ENCODE measurements at regions not wholly inside any gene's neighbourhood (a gene's known extent, or its start where the extent isn't known, plus 50 kb on each side); places are given as distances from the start of the nearest gene placed in this dataset.

DNA sequence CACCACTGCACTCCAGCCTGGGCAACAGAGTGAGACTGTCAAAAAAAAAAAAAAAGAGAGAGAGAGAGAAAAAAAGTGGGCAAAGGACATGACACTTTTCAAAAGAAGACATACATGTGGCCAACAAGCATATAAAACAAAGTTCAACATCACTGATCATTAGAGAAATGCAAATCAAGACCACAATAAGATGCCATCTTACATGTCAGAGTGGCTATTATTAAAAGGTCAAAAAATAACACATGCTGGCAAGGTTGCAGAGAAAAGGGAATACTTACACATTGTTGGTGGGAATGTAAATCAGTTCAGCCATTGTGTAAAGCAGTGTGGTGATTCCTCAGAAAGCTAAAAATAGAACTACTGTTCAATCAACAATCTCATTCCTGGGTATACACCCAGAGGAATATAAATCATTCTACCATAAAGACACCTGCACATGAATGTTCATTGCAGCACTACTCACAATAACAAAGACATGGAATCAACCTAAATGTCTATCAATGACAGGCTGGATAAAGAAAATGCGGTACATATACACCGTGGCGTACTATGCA is 94.9 kb upstream of the TRIM2 start:
- no peak for DNase-seq

DNA sequence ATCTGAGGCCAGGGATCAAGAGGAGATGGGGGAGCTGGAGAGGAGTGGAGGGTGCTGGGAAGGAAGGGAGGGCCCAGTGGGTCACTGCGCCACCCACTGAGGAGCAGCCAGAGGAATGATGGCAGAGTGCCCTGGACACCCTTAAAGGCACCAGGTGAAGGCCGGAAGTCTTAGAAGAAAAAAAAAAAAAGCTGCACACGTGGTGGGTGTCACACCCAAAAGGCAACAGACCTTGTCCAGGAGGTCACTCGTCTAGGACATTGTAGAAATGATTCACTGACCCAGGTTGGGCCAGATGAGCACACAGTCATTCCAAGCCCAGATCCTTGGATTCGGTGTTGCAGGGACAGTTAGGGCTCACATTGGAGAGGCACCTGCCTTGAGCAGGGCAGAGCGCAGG is 93.5 kb upstream of the TRIM2 start:
- no peak for DNase-seq

DNA sequence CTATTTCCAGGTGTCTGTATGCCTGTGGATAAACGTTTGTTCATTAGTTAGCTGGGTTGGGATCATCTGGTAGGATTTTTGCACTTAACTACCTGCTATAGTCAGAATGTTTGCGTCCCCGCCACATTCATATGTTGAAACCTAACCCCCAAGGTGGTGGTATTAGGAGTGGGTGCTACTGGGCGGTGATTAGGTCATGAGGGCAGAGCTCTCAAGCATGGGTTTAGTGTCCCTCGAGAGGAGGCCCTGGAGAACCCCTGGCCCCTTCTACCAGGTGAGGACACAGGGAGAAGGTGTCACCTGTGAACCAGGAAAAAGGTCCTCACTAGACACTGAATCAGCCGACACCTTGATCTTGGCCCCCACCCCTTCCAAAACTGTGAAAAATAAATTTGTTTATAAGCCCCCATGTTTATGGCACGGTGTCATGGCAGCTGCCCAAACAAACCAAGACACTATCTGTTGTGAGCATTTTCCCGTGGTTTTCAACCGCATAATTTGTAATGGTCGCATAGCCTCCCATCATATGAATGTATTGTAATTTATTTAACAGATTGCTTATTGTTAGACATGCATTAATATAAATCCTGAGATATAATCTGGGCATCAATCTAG is 92.7 kb upstream of the TRIM2 start:
- DNase-seq: no peak

DNA sequence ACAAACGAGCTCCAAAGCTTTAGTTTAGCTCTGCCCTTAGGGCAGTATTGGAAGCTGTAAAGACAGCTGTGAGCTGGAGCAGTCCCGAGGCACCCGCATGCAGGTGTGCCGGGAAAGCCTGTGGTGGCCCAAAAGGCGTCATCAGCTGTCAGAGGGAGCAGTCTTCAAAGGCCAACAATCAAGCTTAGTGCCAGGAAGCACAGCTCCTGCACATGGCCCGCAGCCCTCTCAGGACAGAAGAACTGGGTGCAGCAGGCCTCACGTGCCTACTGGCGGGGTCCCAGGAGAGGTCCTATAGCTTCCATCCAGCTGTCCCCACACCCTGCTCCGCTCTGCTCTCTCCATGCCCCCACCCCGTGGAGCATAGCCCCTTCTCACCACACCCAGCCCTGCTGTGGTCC is 92.2 kb upstream of the TRIM2 start:
- DNase-seq: no peak

DNA sequence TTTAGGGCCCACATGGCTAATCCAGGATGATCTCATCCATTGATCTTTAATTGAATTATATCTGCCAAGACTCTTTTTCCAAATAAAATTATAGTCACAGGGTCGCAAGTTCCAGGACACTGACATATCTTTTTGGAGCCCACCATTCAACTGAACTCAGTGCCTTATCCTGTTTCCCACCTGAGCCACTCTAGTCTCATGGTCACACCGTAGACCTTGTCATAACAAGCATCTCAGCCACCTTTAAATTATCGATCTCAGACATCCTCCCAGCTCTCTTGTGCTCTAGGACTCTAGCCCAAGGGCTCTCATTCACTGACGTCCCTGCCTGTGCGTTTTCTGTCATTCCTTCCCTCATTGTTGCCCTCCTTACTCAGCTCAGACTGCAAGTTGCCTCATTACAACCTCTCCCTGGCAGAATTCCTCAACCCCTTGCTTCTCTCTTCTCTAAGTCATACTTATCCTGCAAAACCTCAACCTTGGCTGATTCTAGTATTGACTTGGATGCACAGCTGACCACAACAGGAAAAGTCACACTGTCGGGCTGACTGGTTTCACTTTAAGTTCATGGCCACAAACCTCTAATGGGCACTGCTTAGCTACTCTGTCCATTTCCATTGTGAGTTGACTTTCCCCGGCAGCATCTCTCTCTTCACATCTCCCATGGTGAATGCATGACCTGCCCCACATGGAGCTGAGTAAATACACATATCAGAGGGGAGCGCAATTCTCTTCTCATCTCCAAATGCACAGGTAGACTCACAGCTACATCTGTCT is 91.0 kb upstream of the TRIM2 start:
- no peak for DNase-seq

DNA sequence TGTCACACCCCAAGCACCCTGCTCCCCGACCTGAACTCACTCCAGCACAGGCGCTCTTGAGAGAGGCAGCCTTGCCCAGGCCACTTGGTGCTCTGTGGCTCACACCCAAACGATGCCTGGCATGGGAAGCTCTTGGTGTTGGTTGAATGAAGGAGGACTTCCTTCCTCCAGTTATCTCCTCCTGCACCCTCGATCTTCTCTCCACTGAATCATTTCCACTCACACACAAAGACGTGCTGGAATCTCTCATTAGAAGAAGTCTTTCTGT is 90.5 kb upstream of the TRIM2 start:
- DNase-seq: no peak

DNA sequence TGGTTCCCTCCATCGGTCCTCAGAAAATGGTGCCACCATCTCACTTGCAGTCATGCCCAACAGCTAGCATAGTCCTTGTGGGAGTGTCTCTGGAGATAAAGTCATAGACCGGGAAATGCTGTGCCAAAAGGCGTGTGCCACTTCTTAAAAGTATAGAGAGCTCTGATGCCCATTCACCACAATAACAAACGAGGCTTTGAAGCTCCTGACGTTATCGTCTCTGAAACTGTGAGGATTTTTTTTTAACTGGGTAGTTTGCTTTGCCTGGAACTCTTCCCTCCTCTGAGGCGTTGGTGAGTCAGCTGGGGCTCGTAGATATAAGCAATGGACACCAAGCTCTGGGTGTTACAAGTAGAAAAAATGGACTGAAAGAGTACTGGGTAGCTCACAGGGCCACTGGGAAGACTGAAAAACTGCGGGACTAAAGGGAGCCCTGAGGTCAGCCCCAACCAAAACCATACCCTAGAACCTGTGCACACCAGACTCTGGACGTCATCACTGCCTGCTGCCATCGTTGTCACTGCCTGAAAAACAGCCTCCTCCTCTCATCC is 89.4 kb upstream of the TRIM2 start:
- peak; percentile 13 for DNase-seq

DNA sequence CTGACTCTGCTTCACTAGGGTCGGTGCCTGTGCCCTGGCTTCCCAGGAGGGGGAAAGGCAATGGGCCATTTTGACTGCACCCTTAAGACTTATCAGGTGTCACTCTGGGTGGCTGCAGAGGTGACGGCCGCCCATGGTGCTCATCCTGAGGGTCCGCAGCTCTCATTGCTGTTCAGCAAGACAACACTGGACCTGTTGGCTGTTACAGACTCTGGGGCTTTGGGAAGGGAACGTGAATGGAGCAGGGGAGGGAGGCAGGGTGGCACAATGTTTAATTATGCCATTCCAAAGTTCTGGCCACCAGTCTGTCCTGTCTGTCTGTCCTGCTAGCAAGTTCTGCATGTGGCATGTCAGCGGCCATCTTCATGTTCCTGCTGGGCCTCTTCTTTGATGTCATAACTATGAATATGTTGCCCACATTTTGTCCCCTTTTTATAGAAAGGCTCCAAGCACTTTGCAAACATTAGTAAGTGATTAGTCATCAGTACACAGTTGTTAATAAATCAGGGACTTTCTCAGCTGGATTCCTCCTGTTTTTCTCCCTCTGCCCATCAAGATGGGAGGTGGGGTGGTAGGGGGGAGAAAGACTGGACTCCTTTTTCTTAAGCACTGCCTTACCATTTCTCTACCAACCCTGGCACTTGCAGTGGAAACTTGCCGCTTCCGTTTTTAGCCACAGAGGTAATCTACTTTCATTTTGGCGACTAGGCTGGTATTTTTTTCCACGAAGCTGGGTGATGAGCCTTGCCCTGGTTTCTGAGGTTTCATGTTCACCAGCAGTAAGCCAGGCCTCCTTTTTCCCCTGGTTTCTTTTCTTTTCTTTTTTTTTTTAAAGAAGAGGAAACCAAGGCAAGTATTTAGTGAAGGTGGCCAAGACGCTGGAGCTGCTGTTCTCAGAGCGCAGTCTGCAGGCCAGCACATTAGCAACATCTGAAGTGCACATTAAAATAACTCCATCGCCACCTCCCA is 88.6 kb upstream of the TRIM2 start:
- DNase-seq: no peak

DNA sequence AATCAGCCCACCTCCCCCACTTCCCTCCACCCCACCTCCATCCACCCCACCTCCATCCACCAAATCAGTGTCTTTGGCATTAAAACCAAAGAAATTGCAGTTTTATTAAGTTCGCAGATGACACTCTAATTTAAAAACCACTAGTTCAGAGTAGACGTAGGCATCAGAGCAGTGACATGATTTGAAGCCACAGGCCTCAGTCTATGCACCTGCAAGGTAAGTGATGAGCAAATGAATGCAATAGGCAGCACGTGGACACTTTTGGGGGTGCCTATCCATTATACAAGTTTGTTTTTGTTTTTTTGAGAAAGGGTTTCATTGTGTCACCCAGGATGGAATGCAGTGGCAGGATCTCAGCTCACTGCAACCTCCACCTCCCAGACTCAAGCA is 88.0 kb upstream of the TRIM2 start:
- DNase-seq: no peak

DNA sequence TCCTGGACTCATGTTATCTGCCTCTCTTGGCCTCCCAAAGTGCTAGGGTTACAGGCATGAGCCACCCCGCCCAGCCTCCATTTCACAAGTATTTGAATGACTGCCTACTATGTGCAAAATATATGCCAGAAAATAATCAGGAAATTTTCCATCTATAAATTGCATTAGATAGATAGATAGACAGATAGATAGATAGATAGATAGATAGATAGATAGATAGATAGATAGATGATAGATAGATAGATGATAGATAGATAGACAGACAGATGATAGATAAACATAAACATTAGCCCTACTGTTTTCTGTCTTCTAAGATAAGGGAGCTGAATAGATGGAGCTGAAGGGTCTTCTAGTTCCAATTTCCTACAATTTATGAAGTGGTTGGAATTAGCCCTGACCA is 87.4 kb upstream of the TRIM2 start:
- no peak for DNase-seq

DNA sequence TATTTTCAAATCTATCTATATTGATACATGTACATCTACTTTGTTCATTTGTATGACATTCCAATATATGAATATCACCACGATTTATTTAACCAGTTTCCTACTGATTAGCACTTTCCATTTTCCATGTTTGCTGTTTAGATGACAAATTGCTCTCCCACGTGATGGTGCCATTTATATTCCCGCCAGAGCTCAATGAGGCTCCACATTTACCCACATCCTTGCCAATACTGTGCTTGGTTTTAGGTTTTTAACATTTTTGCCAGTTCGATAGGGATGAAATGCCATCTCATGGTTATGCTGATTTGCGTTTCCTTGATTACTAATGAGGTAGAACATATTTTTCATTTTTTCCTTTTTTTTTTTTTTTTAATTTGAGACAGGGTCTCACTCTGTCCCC is 86.7 kb upstream of the TRIM2 start:
- DNase-seq: no peak

DNA sequence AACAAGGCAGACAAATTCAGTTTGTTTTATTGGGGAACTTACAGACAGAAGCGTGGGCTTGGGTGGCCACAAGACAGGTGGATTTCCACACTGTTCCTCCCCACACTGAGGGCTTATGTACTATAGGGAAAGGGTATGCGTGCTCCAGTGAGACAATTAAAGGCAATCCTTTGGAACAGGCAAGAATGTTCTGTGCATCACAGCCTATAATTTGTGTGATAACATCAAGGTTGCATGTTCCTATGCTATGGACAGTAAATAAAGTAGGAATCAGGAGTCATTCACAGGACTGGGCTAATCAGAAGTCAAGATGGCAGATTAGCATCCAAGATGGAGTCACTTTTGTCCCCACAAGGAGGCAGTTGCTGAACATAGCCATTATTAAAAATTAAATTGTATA is 84.6 kb upstream of the TRIM2 start:
- DNase-seq: no peak

DNA sequence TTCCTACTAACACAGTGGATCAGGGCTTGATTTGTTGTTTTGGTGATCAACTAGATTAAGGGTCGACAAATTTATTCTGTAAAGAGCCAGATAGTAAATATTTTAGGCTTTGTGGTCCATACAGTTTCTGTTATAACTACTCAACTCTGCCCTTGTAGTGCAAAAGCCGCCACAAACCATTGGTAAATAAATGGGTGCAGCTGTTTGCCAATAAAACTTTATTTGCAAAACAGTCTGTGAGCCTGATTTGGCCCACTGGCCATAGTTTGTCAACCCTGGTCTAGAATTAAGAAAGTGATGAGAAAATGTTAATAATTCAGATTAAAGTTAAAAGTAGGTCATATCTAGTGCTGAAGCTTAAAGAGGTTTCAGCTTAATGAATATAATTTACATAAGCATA is 84.0 kb upstream of the TRIM2 start:
- DNase-seq: no peak

DNA sequence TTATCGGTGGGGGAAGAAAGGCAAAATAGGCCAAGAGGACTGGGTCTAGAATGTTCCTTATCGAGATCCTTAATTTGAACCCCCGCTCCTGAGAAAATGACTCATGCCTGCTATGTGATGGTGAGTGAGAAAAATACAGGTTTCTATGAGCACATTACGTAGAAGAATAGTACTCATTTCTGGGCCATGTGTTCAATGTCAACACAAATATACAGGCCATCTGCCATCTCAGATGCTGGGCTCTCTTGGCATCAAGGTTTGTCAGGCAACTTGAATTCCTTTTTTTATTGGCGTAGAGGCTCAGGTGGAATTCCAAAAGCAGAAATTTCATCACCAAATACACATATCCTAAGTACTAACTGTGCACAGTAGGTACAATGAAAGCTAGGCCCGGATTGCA is 81.4 kb upstream of the TRIM2 start:
- DNase-seq: no peak

DNA sequence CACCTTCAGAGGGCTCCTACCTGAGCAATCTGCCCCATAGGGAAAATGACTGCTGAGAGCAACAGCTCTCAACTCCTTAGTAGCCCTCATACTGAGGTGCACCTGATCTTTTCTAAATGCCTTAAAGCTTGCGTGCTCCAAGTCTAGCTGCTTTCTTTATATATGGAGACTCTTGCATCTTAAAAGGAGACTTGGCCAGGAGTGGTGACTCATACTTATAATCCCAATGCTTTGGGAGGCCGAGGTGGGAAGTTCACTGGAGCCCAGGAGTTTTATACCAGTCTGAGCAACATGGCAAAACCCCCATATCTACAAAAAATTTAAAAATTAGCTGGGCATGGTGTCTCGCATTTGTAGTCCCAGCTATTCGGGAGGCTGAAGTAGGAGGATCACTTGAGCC is 78.1 kb upstream of the TRIM2 start:
- DNase-seq: no peak

DNA sequence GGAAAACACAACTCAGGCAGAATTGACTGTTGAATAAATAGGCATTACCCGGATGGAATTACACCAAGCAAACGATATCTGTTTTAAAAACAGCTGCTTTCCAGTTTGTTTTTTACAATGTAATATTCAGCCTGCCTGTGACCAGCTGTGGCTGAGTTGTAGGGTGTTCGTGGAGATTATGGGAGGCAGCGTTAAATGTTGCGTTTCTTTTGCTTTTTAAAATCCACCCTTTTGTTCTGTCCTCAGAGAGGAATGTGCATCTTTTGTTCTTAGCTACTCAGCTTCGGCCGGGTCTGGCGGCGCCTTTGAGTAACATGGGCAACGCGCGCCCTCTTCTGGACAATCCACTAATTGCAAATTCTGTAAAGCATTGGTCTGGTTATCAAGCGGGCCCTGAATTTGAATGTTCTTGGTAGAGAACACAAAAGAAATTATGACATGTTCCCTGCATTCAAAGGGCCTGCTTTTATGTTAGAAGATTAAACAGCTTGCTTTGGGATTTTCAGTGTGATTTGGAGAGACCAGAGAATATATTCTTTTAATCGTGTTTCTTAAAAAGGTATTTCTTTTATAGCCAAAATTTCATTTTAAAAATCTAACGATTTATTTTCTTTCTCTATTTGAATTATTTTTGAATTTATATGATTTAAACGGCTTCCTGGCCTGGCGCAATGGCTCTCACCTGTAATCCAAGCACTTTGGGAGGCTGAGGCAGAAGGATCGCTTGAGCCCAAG is 76.3 kb upstream of the TRIM2 start:
- peak; percentile 54 for DNase-seq

DNA sequence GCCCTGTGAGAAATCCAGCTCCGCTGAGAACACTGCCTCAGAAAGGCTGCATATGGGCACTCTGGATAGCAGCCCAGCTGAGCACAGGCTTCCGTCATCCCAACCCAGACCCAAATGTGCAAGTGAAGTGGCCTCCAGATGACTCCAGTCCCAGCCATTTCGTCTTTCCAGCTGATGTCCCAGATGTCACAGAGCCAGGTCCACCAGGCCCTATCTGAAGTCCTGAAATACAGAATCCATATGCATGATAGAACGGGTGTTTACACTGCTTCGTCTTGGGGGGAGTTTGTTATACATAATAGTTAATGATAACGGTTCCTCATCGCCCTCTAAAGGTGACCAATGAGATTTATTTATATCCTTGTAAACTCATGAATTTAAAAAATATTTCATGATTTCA is 72.6 kb upstream of the TRIM2 start:
- no peak for DNase-seq

DNA sequence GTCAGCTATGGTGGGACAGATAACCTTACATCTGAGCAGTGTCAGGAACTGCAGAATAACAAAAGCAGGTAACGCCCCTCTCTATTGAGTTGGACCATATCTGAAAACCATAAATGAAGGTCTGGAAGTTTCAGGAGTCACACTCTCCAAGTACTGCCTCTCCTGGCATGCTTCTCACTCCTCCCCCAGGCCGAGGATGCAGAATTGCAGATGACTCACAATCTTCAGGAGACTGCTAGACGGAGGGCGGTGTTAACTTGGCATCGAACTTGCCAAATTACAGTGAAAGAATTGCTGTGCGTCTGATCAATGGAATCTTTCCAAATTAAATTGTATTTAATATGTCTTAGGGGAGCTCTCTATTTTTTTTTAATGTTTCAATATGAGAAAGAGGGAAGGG is 67.1 kb upstream of the TRIM2 start:
- DNase-seq: peak; percentile 85

DNA sequence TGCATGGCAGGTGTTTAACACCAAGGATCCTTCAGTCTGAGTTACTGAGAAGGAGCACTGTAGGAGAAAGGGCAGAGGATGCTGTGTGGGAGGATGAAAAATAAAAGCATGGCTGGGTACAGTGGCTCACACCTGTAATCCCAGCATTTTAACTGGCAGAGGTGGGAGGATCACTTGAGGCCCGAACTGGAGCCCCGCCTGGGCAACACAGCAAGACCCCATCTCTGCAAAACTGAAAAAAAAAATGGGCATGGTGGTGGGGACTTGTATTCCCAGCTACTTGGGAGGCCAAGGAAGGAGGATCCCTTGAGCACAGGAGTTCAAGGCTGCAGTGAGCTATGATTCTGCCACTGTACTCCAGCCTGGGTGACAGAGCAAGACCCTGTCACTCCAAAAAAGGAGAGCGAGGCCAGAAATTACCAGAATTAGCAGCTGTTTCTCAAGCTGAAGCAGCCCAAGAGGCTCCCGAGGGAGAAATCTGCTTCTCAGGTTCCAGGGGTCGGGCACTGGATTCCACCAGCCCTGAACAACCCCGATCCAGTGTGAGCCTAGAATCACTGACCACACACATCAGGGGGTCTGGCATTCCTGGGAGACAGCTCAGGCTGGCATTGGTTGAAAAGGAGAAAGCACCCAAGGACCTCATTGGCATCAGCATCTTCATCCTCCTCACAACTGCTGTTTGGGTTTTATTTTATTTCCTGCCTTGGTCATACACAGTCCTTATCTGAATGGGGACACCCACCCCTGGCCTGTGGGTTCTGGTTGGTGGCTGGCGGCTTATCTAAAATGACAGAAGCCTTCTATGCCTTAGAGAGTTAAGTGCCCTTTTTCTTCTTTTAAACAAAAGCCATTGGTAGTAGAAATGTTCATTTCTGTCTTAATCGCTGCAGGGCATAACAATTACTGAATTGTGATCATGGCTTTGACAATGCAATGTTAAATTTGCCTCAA is 66.3 kb upstream of the TRIM2 start:
- no peak for DNase-seq

DNA sequence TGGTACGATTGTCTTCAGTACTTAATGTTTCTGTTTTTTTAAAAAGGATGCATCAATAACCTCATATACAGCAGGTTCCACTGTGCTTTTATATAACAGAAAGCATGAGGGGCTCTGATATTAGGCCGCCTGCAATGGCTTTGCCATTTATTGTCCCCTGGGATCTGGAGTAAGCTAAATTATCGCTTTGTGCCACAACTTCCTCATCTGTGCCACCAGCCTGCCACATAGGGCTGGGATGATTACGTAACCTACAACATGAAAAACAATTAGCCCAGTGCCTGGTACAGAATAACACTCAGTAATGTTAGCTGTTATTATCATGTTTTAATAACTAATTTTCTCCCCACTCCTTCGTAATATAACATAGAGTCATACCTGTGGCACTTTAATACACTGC is 65.5 kb upstream of the TRIM2 start:
- DNase-seq: no peak

DNA sequence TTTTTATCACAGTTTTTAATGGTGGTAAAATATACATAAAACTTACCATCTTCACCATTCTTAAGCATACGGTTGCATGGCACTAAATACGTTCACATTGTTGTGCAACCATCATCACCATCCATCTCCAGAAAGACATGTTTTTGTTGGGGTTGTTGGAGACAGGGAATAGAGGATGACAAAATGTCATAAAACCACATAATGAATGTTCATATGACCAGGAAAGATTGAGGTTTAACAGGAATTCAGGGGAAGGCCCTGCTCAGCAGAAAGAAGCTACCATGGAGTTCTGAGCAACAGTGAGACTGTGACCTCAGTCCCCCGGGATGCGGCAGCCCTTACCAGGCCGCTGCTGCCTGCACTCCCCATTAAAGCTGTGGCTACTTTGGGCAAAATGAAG is 63.9 kb upstream of the TRIM2 start:
- DNase-seq: no peak

DNA sequence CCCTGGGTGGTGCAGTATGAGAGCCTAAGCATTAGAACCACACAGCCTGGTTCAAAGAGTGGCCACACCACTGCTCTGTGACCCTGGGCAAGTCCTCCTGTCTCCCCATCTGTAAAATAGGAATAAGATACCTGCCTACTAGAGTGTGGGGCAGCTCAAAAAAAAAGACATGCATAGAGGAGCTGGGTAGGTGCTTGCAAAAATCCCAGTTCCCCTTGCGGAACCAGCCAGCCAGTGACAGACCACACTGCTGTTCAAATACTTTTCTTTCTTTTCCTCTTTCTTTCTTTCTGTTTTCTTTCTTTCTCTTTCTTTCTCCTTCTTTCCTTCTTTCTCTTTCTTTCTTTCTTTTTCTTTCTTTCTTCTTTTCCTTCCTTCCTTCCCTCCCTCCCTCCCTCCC is 63.0 kb upstream of the TRIM2 start:
- DNase-seq: no peak
